Adrenal gland (tissue), 9 donors: ENCODE measurements at regions not wholly inside any gene's neighbourhood (a gene's known extent, or its start where the extent isn't known, plus 50 kb on each side); places are given as distances from the start of the nearest gene placed in this dataset.

Experiments used
- DNase-seq, 7 donors: peaks; one replicate each; pipeline ENCODE4 v3.0.0-alpha.2; 2019 to 2020
- H3K27ac ChIP-seq, 5 donors: fragments of 200-600 bp; sonication (generic) in 4 of 5; 1 replicate in 3 of 5; 2 replicates in 2 of 5; pipeline versions ENCODE4 v1.5.1 to v1.8.0; 2016 to 2020; ENCODE audit warnings: mild to moderate bottlenecking in 1 of 5
- H3K27me3 ChIP-seq: fragments of 200-600 bp; 2 replicates; pipeline ENCODE4 v1.8.0; 2021
- H3K36me3 ChIP-seq, 2 donors: fragments of 200-600 bp; replicated peaks in 1 of 2; 1 replicate in 1 of 2; 2 replicates in 1 of 2; pipeline versions ENCODE4 v1.5.1 to v1.8.0; 2018 to 2022
- H3K4me1 ChIP-seq, 2 donors: fragments of 200-600 bp; replicated peaks in 1 of 2; 1 replicate in 1 of 2; 2 replicates in 1 of 2; pipeline versions ENCODE4 v1.5.1 to v1.8.0; 2018 to 2021
- H3K4me3 ChIP-seq, 4 donors: fragments of 200-600 bp; sonication (generic) in 3 of 4; one replicate each; pipeline ENCODE4 v1.5.1; 2016 to 2018
- H3K9me3 ChIP-seq, 3 donors: fragments of 200-600 bp; sonication (generic) in 1 of 3; replicated peaks in 1 of 3; 1 replicate in 2 of 3; 2 replicates in 1 of 3; pipeline versions ENCODE4 v1.5.1 to v1.8.0; 2016 to 2021
- POLR2A ChIP-seq, 2 donors: fragments of 450-650 bp; IDR thresholded peaks; one replicate each; pipeline ENCODE4 v1.6.1; 2017; ENCODE audit warnings: antibody characterized with exemption in 2 of 2, mild to moderate bottlenecking in 2 of 2, moderate library complexity in 1 of 2
- WGBS, 4 donors: extraction: QIAGEN DNeasy Blood & Tissue Kit in 2 of 4; methylation state at CpG; one replicate each; pipeline versions ENCODE4 v1.1.5 to v1.1.7; 2013 to 2017; 5-methylcytosine and 5-hydroxymethylcytosine counted together
- intact Hi-C, 2 donors: fragments of 100-400 bp; cut with DNase I; formaldehyde crosslinking; loops; one replicate each; pipeline versions ENCODE4 v1.14.1 to v1.15.0; 2022 to 2023
- TF ChIP-seq, protein P1 (sequence below), 6 experiments: fragments of 450-650 bp in 4 of 6; fragments of 200-600 bp in 2 of 6; sonication (generic) in 1 of 6; IDR thresholded peaks; 1 replicate in 5 of 6; 2 replicates in 1 of 6; pipeline versions ENCODE4 v1.5.1 to v1.8.0; 2016 to 2021; ENCODE audit warnings: antibody characterized with exemption in 6 of 6, mild to moderate bottlenecking in 2 of 6, moderate library complexity in 1 of 6
- donor health status: healthy with polysubstance abuse.
- donor health status: Bipolar disorder and iron deficiency.
- donor health status: DM: yes; HTN: yes; CAD: no.
- donor health status: DM: no; HTN: no; CAD: no.
- donor health status: DM: no; HTN: no; CAD: no.

- TF ChIP-seq POLR2A (IDR thresholded peaks at IDR 0.05), result no peak
- TF ChIP-seq, protein P1, sequence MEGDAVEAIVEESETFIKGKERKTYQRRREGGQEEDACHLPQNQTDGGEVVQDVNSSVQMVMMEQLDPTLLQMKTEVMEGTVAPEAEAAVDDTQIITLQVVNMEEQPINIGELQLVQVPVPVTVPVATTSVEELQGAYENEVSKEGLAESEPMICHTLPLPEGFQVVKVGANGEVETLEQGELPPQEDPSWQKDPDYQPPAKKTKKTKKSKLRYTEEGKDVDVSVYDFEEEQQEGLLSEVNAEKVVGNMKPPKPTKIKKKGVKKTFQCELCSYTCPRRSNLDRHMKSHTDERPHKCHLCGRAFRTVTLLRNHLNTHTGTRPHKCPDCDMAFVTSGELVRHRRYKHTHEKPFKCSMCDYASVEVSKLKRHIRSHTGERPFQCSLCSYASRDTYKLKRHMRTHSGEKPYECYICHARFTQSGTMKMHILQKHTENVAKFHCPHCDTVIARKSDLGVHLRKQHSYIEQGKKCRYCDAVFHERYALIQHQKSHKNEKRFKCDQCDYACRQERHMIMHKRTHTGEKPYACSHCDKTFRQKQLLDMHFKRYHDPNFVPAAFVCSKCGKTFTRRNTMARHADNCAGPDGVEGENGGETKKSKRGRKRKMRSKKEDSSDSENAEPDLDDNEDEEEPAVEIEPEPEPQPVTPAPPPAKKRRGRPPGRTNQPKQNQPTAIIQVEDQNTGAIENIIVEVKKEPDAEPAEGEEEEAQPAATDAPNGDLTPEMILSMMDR (IDR thresholded peaks at IDR 0.05), result no peak
- H3K27ac ChIP-seq, result no peak overlapping the region
- 93 to 98% (median 98%) methylated on average over 1 of the region's 1 CpG for WGBS, 4 donors
- H3K36me3 ChIP-seq, result no peaks in the 10 kb centered on the region
- no peak overlapping the region for H3K4me3 ChIP-seq
- H3K4me1 ChIP-seq, result peaks cover 8 to 9% of the 10 kb centered on the region in 2 donors
- no peaks in the 10 kb centered on the region for H3K27me3 ChIP-seq
- intact Hi-C loops, result loop anchor here in 1 of 2 donors (10.0 kb wide), 1 partner anchor 95 kb away; no protein-coding TSS in a partner anchor
- H3K9me3 ChIP-seq, result no peaks in the 10 kb centered on the region
- no peak for DNase-seq
These were observed 259.9 kb upstream of the JADE1 start for GRCh38 chr4:128549636-128550035.

DNA sequence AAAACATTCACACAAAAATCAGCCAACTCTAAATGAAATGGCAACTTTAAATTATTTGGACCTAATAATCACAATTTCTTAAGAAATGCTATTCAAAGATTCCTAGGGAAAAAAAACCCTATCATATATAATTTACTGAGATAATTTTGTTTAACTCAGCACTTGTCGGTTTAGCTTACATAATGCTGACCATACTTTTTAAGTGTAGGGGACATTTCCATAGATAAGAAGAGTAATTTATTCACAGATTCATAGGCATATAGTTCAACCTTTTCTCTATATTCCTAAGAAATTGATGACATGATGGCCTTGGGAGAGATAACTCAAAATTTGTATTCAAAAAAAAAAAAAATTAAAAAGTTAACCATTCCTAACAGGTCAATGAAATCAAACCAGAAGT lies 260.8 kb upstream of the PGRMC2 start:
- H3K9me3 ChIP-seq, result no peaks in the 10 kb centered on the region
- no peak overlapping the region for H3K4me3 ChIP-seq
- no peak overlapping the region for H3K27ac ChIP-seq
- no peaks in the 10 kb centered on the region for H3K4me1 ChIP-seq
- intact Hi-C loops, result no loop called here
- no peak for DNase-seq
- H3K27me3 ChIP-seq, result no peaks in the 10 kb centered on the region
- 88 to 94% (median 92%) methylated on average over 1 of the region's 1 CpG for WGBS, 4 donors
- no peak for TF ChIP-seq POLR2A (IDR thresholded peaks at IDR 0.05)
- TF ChIP-seq, protein P1 (IDR thresholded peaks at IDR 0.05), result no peak
- no peaks in the 10 kb centered on the region for H3K36me3 ChIP-seq

- intact Hi-C loops, result no loop called here
- Histone ChIP-seq H3K4me3 (no peak overlapping the region), H3K27me3 (no peaks in the 10 kb centered on the region), H3K9me3 (no peaks in the 10 kb centered on the region), H3K36me3 (no peaks in the 10 kb centered on the region), H3K27ac (no peak overlapping the region), H3K4me1 (no peaks in the 10 kb centered on the region)
- WGBS, 4 donors, result 94 to 100% (median 95%) methylated on average over 4 to 5 of the region's 5 CpGs
- TF ChIP-seq POLR2A (IDR thresholded peaks at IDR 0.05), result no peak
- TF ChIP-seq, protein P1 (IDR thresholded peaks at IDR 0.05), result no peak
- no peak for DNase-seq
These were observed 256.7 kb upstream of the PGRMC2 start for GRCh38 chr4:128544272-128544671.

GRCh38 chr4:128543696-128544095 lies 256.1 kb upstream of the PGRMC2 start:
- intact Hi-C loops, result no loop called here
- Histone ChIP-seq H3K27me3 (no peaks in the 10 kb centered on the region), H3K4me1 (no peaks in the 10 kb centered on the region), H3K4me3 (no peak overlapping the region), H3K36me3 (no peaks in the 10 kb centered on the region), H3K27ac (no peak overlapping the region), H3K9me3 (no peaks in the 10 kb centered on the region)
- TF ChIP-seq POLR2A (IDR thresholded peaks at IDR 0.05), result no peak
- TF ChIP-seq, protein P1 (IDR thresholded peaks at IDR 0.05), result no peak
- 91 to 95% (median 93%) methylated on average over 6 of the region's 6 CpGs for WGBS, 4 donors
- DNase-seq, result no peak
